ENCODE measurements at regions not wholly inside any gene's neighbourhood (a gene's known extent, or its start where the extent isn't known, plus 50 kb on each side); places are given as distances from the start of the nearest gene placed in this dataset.

- ChIA-PET POLR2A (no interaction called here), CTCF (no interaction called here)
- Histone ChIP-seq H3K4me3 (replicated peaks in 1 of 3; ENCODE audit: insufficient read depth in 1 of 3, low read depth in 1 of 3, low read length in 3 of 3) (no peak overlapping the region), H2AFZ (ENCODE audit: low read depth, low read length) (no peak overlapping the region), H3K27me3 (ENCODE audit: control insufficient read depth in 2 of 2, insufficient read depth in 2 of 2, low read length in 2 of 2) (peaks cover 1 to 5% of the 10 kb centered on the region in 2 experiments), H3K9ac (replicated peaks; ENCODE audit: extremely low read depth, insufficient read depth, low read length) (no peak overlapping the region), H4K20me1 (replicated peaks; ENCODE audit: control insufficient read depth, extremely low read depth, insufficient read depth, low read length) (no peaks in the 10 kb centered on the region), H3K9me1 (replicated peaks; ENCODE audit: control insufficient read depth, extremely low read depth, insufficient read depth, low read length) (no peaks in the 10 kb centered on the region), H3K36me3 (ENCODE audit: control insufficient read depth in 2 of 2, extremely low read depth in 1 of 2, insufficient read depth in 2 of 2, low read length in 2 of 2) (no peaks in the 10 kb centered on the region), H3K9me3 (replicated peaks; ENCODE audit: control insufficient read depth, insufficient read depth, low read length) (no peaks in the 10 kb centered on the region), H3K27ac (ENCODE audit: insufficient read depth, low read depth, low read length) (no peak overlapping the region), H3K79me2 (ENCODE audit: control insufficient read depth, insufficient read depth, low read length) (no peaks in the 10 kb centered on the region), H3K4me1 (ENCODE audit: control insufficient read depth, extremely low read depth, insufficient read depth, low read length) (peaks cover 4% of the 10 kb centered on the region), H3K4me2 (ENCODE audit: insufficient read depth, low read length) (no peak overlapping the region)
- no TSS peak for BruUV-seq (replicated peaks)
- no peak for TF ChIP-seq MYC (IDR thresholded peaks at IDR 0.05; ENCODE audit: low read depth, low read length)
- TF ChIP-seq POLR2A (IDR thresholded peaks at IDR 0.05; ENCODE audit: low read depth, low read length): no peak
- no peak for TF ChIP-seq EZH2 (IDR thresholded peaks at IDR 0.05; ENCODE audit: borderline replicate concordance, low read depth, low read length, severe bottlenecking)
- TF ChIP-seq POLR2AphosphoS5 (IDR thresholded peaks at IDR 0.05; ENCODE audit: insufficient read depth, low read depth, low read length): no peak
- no peak for TF ChIP-seq MAX (IDR thresholded peaks at IDR 0.05; ENCODE audit: insufficient read depth, insufficient read length)
- TF ChIP-seq CTCF (IDR thresholded peaks at IDR 0.05; ENCODE audit: extremely low read depth in 1 of 2, insufficient read depth in 1 of 2, low read depth in 1 of 2, low read length in 2 of 2): no peak
- TF ChIP-seq GATA2 (IDR thresholded peaks at IDR 0.05; ENCODE audit: insufficient read depth, insufficient read length, low read depth, low read length): no peak
- TF ChIP-seq JUN (IDR thresholded peaks at IDR 0.05; ENCODE audit: borderline replicate concordance, insufficient read depth, insufficient read length, low read depth): no peak
- TF ChIP-seq FOS (IDR thresholded peaks at IDR 0.05; ENCODE audit: borderline replicate concordance, insufficient read depth, low read length): no peak
- intact Hi-C loops (cut with micrococcal nuclease): no loop called here
- dilution Hi-C loops (cut with MboI; ENCODE audit: extremely low pct_ligation_motif_present, low sequenced_read_pairs): no loop called here
- FAIRE-seq (no peak), DNase-seq (ENCODE audit: low read depth, low spot score) (no peak)
Observed at GRCh38 chr10:3654980-3655379, 130.0 kb downstream of the KLF6 start.
